HG03457 (cell line): ENCODE measurements at regions not wholly inside any gene's neighbourhood (a gene's known extent, or its start where the extent isn't known, plus 50 kb on each side); places are given as distances from the start of the nearest gene placed in this dataset.
"Not testable (repeated sequence)": the region's sequence is repeated elsewhere in the genome, so short reads cannot be mapped to it uniquely, and the experiment has no call there.

ENCODE experiments used
- ATAC-seq: cut with Tn5 transposase; IDR thresholded peaks from one replicate; pipeline ENCODE4 v1.9.1; 2021; ENCODE audit warnings: moderate number of reproducible peaks; ENCODE audit not compliant: unreplicated experiment

DNA sequence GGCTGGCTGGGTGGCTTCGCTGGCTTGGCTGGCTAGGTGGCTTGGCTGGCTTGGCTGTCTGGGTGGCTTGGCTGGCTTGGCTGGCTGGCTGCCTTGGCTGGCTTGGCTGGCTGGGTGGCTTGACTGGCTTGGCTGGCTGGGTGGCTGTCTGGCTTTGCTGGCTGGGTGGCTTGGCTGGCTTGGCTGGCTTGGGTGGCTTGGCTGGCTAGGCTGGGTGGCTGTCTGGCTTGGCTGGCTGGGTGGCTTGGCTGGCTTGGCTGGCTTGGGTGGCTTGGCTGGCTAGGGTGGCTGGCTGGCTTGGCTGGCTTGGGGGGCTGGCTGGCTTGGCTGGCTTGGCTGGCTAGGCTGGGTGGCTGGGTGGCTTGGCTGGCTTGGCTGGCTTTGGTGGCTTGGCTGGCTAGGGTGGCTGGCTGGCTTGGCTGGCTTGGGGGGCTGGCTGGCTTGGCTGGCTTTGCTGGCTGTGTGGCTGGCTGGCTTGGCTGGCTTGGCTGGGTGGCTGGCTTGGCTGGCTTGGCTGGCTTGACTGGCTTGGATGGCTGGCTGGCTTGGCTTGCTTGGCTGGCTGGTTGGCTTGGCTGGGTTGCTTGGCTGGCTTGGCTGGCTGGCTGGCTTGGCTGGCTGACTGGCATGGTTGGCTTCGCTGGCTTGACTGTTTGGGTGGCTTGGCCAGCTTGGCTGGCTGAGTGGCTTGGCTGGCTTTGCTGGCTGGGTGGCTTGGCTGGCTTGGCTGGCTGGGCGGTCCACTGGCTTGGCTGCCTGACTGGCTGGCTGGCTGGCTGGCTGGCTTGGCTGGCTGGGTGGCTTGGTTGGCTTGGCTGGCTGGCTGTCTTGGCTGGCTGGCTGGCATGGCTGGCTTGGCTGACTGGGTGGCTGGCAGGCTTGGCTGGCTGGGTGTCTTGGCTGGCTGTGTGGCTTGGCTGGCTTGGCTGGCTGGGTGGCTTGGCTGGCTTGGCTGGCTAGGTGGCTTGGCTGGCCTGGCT lies 436.3 kb downstream of the GOLGA6L6 start:
- not testable (repeated sequence) for ATAC-seq

GRCh38 chr15:20104551-20104950 lies 437.0 kb downstream of the GOLGA6L6 start:
- ATAC-seq = not testable (repeated sequence)

GRCh38 chr15:20102862-20103261 lies 438.7 kb downstream of the GOLGA6L6 start:
- ATAC-seq = not testable (repeated sequence)

DNA sequence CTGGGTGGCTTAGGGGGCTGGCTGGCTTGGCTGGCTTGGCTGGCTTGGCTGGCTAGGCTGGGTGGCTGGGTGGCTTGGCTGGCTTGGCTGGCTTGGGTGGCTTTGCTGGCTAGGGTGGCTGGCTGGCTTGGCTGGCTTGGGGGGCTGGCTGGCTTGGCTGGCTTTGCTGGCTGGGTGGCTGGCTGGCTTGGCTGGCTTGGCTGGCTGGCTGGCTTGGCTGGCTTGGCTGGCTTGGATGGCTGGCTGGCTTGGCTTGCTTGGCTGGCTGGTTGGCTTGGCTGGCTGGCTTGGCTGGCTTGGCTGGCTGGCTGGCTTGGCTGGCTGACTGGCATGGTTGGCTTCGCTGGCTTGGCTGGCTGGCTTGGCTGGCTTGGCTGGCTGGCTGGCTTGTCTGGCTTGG lies 439.4 kb downstream of the GOLGA6L6 start:
- ATAC-seq = not testable (repeated sequence)

GRCh38 chr15:20101281-20101680 lies 440.3 kb downstream of the GOLGA6L6 start:
- not testable (repeated sequence) for ATAC-seq

DNA sequence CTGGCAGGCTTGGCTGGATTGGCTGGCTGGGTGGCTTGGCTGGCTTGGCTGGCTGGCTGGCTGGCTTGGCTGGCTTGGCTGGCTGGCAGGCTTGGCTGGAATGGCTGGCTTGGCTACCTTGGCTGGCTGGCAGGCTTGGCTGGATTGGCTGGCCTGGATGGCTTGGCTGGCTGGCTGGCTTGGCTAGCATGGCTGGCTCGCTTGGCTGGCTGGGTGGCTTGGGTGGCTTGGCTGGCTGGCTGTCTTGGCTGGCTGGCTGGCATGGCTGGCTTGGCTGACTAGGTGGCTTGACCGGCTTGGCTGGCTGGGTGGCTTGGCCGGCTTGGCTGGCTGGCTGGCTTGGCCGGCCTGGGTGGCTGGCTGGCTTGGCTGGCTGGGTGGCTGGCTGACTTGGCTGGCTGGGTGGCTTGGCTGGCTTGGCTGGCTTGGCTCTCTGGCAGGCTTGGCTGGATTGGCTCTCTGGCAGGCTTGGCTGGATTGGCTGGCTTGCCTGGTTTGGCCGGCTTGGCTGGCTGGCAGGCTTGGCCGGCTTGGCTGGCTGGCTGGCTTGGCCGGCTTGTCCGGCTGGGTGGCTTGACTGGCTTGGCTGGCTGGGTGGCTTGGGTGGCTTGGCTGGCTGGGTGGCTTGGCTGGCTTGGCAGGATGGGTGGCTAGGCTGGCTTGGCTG lies 440.9 kb downstream of the GOLGA6L6 start:
- not testable (repeated sequence) for ATAC-seq

DNA sequence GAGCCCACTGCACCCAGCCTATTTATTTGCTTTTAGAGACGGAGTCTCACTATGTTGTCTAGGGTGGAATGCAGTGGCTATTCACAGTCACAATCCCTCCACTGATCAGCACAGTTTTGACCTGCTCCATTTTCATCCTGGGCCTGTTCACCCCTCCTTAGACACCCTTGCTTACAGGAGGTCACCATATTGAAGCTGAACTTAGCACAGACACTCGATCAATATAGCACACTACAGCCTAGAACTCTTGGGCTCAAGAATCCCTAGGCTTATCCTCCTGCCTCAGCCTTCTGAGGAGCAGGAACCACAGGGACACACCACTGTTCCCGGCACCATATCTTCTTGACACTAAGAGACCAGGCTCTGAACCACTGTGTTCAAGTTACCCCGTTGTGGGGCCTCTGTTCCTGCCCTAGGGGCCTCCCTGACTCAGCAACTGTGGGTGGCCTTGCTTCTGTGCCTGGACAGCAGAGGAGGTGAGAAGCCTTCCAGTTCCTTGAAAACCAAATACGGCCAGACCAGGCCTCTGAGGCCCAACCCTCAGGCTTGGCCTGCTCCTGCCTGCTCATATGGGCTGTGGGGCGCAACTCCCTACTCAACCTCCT lies 445.8 kb downstream of the GOLGA6L6 start:
- not testable (repeated sequence) for ATAC-seq

- ATAC-seq = not testable (repeated sequence)
Measured at GRCh38 chr15:20089541-20089940, 452.1 kb downstream of the GOLGA6L6 start.

GRCh38 chr15:20084026-20084425 lies 457.6 kb downstream of the GOLGA6L6 start:
- not testable (repeated sequence) for ATAC-seq

- not testable (repeated sequence) for ATAC-seq
Measured at GRCh38 chr15:20074082-20074481, 467.5 kb downstream of the GOLGA6L6 start.

GRCh38 chr15:20069043-20069442 lies 472.6 kb downstream of the GOLGA6L6 start:
- ATAC-seq = not testable (repeated sequence)

GRCh38 chr15:20066173-20066572 lies 475.4 kb downstream of the GOLGA6L6 start:
- ATAC-seq = not testable (repeated sequence)

GRCh38 chr15:20065508-20065907 lies 476.1 kb downstream of the GOLGA6L6 start:
- ATAC-seq = not testable (repeated sequence)

GRCh38 chr15:20063167-20063566 lies 478.4 kb downstream of the GOLGA6L6 start:
- not testable (repeated sequence) for ATAC-seq

- not testable (repeated sequence) for ATAC-seq
Measured at GRCh38 chr15:20060838-20061237, 480.8 kb downstream of the GOLGA6L6 start.

DNA sequence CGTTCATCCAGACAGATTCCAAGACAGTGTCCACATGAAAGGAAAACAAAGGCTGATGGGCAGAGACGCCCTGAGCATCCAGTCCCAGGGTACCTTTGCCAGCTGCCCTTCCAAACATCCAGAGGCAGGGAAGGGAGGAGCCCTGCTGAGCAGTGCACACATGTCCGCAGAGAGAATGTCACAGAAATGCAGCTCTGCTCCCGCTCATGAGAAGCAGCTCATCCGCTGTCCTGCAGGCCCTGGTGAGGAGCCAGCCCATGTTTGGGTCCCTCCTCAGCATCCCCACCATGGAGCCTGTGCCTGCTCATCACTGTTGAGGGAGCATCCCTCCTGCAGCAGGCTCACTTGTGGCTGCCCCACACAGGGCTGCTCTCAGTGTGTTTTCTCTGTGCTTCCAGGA lies 484.7 kb downstream of the GOLGA6L6 start:
- ATAC-seq = not testable (repeated sequence)

DNA sequence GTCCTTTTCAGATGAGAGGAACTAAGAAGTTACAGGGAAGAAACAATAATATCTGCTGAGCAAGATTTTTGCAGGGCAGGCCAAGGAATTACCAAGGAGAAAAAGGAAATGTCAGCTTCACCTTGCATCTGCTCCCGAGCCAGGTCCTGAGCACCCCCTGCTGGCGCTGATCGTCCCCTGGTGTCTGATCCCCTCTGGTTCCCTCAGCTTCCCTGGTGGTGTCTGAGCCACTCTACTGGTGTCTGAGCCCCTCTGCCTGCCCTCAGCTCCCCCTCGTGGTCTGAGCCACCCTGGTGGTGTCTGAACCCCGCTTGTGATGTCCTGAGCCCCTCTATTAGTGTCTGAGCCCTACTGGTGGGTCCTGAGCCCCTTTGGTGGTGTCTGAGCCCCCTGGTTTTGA lies 485.7 kb downstream of the GOLGA6L6 start:
- not testable (repeated sequence) for ATAC-seq

- not testable (repeated sequence) for ATAC-seq
Measured at GRCh38 chr15:20048189-20048588, 493.4 kb downstream of the GOLGA6L6 start.

GRCh38 chr15:20045165-20045564 lies 496.4 kb downstream of the GOLGA6L6 start:
- not testable (repeated sequence) for ATAC-seq

GRCh38 chr15:20040691-20041090 lies 500.9 kb downstream of the GOLGA6L6 start:
- not testable (repeated sequence) for ATAC-seq

- ATAC-seq = not testable (repeated sequence)
Measured at GRCh38 chr15:20025040-20025439, 516.6 kb downstream of the GOLGA6L6 start.
